GM13976 (cell line): ENCODE measurements at regions not wholly inside any gene's neighbourhood (a gene's known extent, or its start where the extent isn't known, plus 50 kb on each side); places are given as distances from the start of the nearest gene placed in this dataset.
"Not testable (repeated sequence)": the region's sequence is repeated elsewhere in the genome, so short reads cannot be mapped to it uniquely, and the experiment has no call there.

ENCODE experiments used
- DNase-seq: peaks from one replicate; pipeline ENCODE4 v3.0.0; 2012; ENCODE audit warnings: low spot score
- CTCF ChIP-seq: IDR thresholded peaks from 2 replicates; pipeline ENCODE4 v1.5.1; 2012; ENCODE audit warnings: borderline replicate concordance, mild to moderate bottlenecking; ENCODE audit not compliant: insufficient read depth; ENCODE audit errors: extremely low read depth, missing control alignments, control extremely low read depth
- in situ Hi-C: fragments of 300-500 bp; cut with MboI; formaldehyde crosslinking; loops from one replicate; pipeline ENCODE4 v1.12.0; 2022; ENCODE audit warnings: low sequenced_read_pairs, mixed read lengths, inconsistent platforms; ENCODE audit not compliant: unreplicated experiment

- in situ Hi-C loops: no loop called here
- no peak for TF ChIP-seq CTCF
- DNase-seq: no peak
Measured at GRCh38 chr6:55082021-55082420, 92.3 kb upstream of the HCRTR2 start.

GRCh38 chr6:55088011-55088410, 86.3 kb upstream of the HCRTR2 start:
- in situ Hi-C loops, DNase-seq: not testable (repeated sequence)

GRCh38 chr6:55088902-55089301, 85.4 kb upstream of the HCRTR2 start:
- in situ Hi-C loops: no loop called here
- TF ChIP-seq CTCF: no peak
- no peak for DNase-seq

GRCh38 chr6:55089325-55089724, 85.0 kb upstream of the HCRTR2 start:
- no peak for TF ChIP-seq CTCF
- DNase-seq: no peak
- in situ Hi-C loops: no loop called here

GRCh38 chr6:55100686-55101085, 73.6 kb upstream of the HCRTR2 start:
- no peak for TF ChIP-seq CTCF
- no peak for DNase-seq
- in situ Hi-C loops: no loop called here

- TF ChIP-seq CTCF: no peak
- DNase-seq: no peak
- in situ Hi-C loops: no loop called here
Measured at GRCh38 chr6:55101157-55101556, 73.2 kb upstream of the HCRTR2 start.

- in situ Hi-C loops: no loop called here
- TF ChIP-seq CTCF: no peak
- DNase-seq: no peak
Measured at GRCh38 chr6:55108134-55109130, 65.9 kb upstream of the HCRTR2 start.
